ENCODE measurements at regions not wholly inside any gene's neighbourhood (a gene's known extent, or its start where the extent isn't known, plus 50 kb on each side); places are given as distances from the start of the nearest gene placed in this dataset.

DNA sequence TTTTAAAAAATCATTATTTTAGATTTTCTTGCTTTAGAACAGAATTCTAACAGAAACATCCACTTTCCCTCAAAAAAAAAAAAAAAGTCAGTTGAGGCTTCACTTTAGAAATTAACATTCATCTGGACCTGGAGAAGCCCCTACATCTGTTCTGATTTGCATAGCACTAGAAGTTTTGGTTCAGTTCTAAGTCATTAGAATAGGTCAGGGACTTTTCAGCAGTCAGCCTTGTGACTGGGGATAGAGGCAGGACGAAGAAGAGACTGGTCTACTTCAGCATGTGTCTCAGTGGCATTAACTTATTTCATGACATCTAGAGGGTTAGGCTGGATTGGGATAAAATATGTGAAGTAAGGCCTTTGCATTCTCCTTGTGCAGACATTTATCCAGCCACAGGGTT, 215.8 kb upstream of the DAB2 start:
- TF ChIP-seq, protein P1, sequence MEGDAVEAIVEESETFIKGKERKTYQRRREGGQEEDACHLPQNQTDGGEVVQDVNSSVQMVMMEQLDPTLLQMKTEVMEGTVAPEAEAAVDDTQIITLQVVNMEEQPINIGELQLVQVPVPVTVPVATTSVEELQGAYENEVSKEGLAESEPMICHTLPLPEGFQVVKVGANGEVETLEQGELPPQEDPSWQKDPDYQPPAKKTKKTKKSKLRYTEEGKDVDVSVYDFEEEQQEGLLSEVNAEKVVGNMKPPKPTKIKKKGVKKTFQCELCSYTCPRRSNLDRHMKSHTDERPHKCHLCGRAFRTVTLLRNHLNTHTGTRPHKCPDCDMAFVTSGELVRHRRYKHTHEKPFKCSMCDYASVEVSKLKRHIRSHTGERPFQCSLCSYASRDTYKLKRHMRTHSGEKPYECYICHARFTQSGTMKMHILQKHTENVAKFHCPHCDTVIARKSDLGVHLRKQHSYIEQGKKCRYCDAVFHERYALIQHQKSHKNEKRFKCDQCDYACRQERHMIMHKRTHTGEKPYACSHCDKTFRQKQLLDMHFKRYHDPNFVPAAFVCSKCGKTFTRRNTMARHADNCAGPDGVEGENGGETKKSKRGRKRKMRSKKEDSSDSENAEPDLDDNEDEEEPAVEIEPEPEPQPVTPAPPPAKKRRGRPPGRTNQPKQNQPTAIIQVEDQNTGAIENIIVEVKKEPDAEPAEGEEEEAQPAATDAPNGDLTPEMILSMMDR (IDR thresholded peaks at IDR 0.05; ENCODE audit: low read length), result no peak
- TF ChIP-seq EZH2 (IDR thresholded peaks at IDR 0.05; ENCODE audit: borderline replicate concordance, low read length), result no peak
